Endothelial cell of umbilical vein (primary cell): ENCODE measurements at regions not wholly inside any gene's neighbourhood (a gene's known extent, or its start where the extent isn't known, plus 50 kb on each side); places are given as distances from the start of the nearest gene placed in this dataset.

Source experiments
- BruUV-seq: library from RNA; stranded (reverse); fragments of 400-500 nt; replicated peaks from 2 replicates; lab custom pipeline; 2021; lab: Mats Ljungman, UMichigan
- CTCF ChIA-PET: fragments of 300-600, 350-600 bp; sonication (Branson Sonifier 250); formaldehyde crosslinking; loops from one replicate; lab custom pipeline; 2021; ENCODE audit warnings: antibody characterized with exemption, inconsistent platforms; lab: Charles Lee
- POLR2A ChIA-PET: fragments of 300-600, 350-600 bp; sonication (Branson Sonifier 250); formaldehyde crosslinking; loops from one replicate; lab custom pipeline; 2021; ENCODE audit warnings: antibody characterized with exemption, inconsistent platforms; lab: Charles Lee
- DNase-seq: peaks from one replicate; pipeline ENCODE4 v3.0.0-alpha.2; 2011; ENCODE audit warnings: low read depth, low spot score
- FAIRE-seq: peaks from 2 replicates; lab custom pipeline; 2011; peaks lifted over from hg19 to GRCh38; lab: Jason Lieb, UNC
- H2AFZ ChIP-seq: 2 replicates; pipeline ENCODE4 v1.6.0; 2012; ENCODE audit warnings: low read depth, low read length, control low read depth, inconsistent platforms
- H3K27ac ChIP-seq: 2 replicates; pipeline ENCODE4 v1.5.1; 2011; ENCODE audit warnings: low read depth, mild to moderate bottlenecking, control low read depth, low read length, moderate library complexity; ENCODE audit not compliant: insufficient read depth
- H3K27me3 ChIP-seq, 2 experiments: 2 replicates each; pipeline versions ENCODE4 v1.6.0 to v1.6.1; 2011; ENCODE audit warnings: low read length in 2 of 2, mixed read lengths in 1 of 2; ENCODE audit not compliant: control insufficient read depth in 2 of 2, insufficient read depth in 2 of 2
- H3K36me3 ChIP-seq, 2 experiments: 2 replicates in 1 of 2; 3 replicates in 1 of 2; pipeline ENCODE4 v1.5.1; 2011; ENCODE audit warnings: low read length in 2 of 2, mild to moderate bottlenecking in 1 of 2, moderate library complexity in 1 of 2; ENCODE audit not compliant: control insufficient read depth in 2 of 2, insufficient read depth in 2 of 2; ENCODE audit errors: extremely low read depth in 1 of 2
- H3K4me1 ChIP-seq: 3 replicates; pipeline ENCODE4 v1.5.1; 2011; ENCODE audit warnings: mild to moderate bottlenecking, low read length; ENCODE audit not compliant: control insufficient read depth, insufficient read depth; ENCODE audit errors: extremely low read depth
- H3K4me2 ChIP-seq: 2 replicates; pipeline ENCODE4 v1.6.1; 2011; ENCODE audit warnings: low read length, control low read depth, mixed read lengths; ENCODE audit not compliant: insufficient read depth
- H3K4me3 ChIP-seq, 3 experiments: fragments of 200-600 bp in 1 of 3; sonication (generic), shearing (Covaris generic) in 1 of 3; replicated peaks in 1 of 3; 2 replicates each; pipeline ENCODE4 v1.5.1; 2011 to 2016; ENCODE audit warnings: control low read depth in 3 of 3, low read length in 3 of 3, mild to moderate bottlenecking in 2 of 3, inconsistent platforms in 1 of 3, low read depth in 1 of 3, moderate library complexity in 1 of 3; ENCODE audit not compliant: insufficient read depth in 1 of 3
- H3K79me2 ChIP-seq: 2 replicates; pipeline ENCODE4 v1.6.0; 2012; ENCODE audit warnings: low read length, inconsistent platforms; ENCODE audit not compliant: control insufficient read depth, insufficient read depth
- H3K9ac ChIP-seq: replicated peaks from 2 replicates; pipeline ENCODE3; 2011; ENCODE audit warnings: low read length, control low read depth; ENCODE audit not compliant: insufficient read depth; ENCODE audit errors: extremely low read depth
- H3K9me1 ChIP-seq: replicated peaks from 3 replicates; pipeline ENCODE4 v1.6.0; 2011; ENCODE audit warnings: mild to moderate bottlenecking, low read length; ENCODE audit not compliant: control insufficient read depth, insufficient read depth; ENCODE audit errors: extremely low read depth
- H3K9me3 ChIP-seq: replicated peaks from 2 replicates; pipeline ENCODE4 v1.5.1; 2012; ENCODE audit warnings: low read length, inconsistent platforms; ENCODE audit not compliant: control insufficient read depth, insufficient read depth
- H4K20me1 ChIP-seq: replicated peaks from 2 replicates; pipeline ENCODE3; 2011; ENCODE audit warnings: mild to moderate bottlenecking, low read length; ENCODE audit not compliant: control insufficient read depth, insufficient read depth; ENCODE audit errors: extremely low read depth
- EZH2 ChIP-seq: IDR thresholded peaks from 2 replicates; pipeline ENCODE4 v1.6.1; 2012; ENCODE audit warnings: borderline replicate concordance, low read depth, mild to moderate bottlenecking, moderate library complexity, low read length, inconsistent platforms; ENCODE audit not compliant: severe bottlenecking
- FOS ChIP-seq: IDR thresholded peaks from 2 replicates; pipeline ENCODE4 v1.6.1; 2011; ENCODE audit warnings: mild to moderate bottlenecking, low read length, moderate library complexity, borderline replicate concordance; ENCODE audit not compliant: insufficient read depth
- GATA2 ChIP-seq: IDR thresholded peaks from 2 replicates; pipeline ENCODE4 v1.7.0; 2011; ENCODE audit warnings: low read depth, mild to moderate bottlenecking, moderate library complexity, mixed read lengths, low read length; ENCODE audit not compliant: insufficient read length, insufficient read depth
- JUN ChIP-seq: IDR thresholded peaks from 2 replicates; pipeline ENCODE4 v1.6.1; 2011; ENCODE audit warnings: borderline replicate concordance, low read depth; ENCODE audit not compliant: insufficient read length, insufficient read depth
- MYC ChIP-seq: IDR thresholded peaks from one replicate; pipeline ENCODE4 v1.6.1; 2011; ENCODE audit warnings: mild to moderate bottlenecking, low read depth, low read length
- POLR2A ChIP-seq: IDR thresholded peaks from 2 replicates; pipeline ENCODE4 v1.6.1; 2012; ENCODE audit warnings: low read depth, mild to moderate bottlenecking, control low read depth, low read length
- POLR2AphosphoS5 ChIP-seq: IDR thresholded peaks from 2 replicates; pipeline ENCODE4 v1.6.1; 2012; ENCODE audit warnings: low read depth, mild to moderate bottlenecking, control low read depth, low read length, moderate library complexity; ENCODE audit not compliant: insufficient read depth
- dilution Hi-C: fragments of 300-500 bp; cut with MboI; formaldehyde crosslinking; loops from one replicate; pipeline ENCODE4 v1.15.0; 2019; ENCODE audit warnings: low sequenced_read_pairs; ENCODE audit not compliant: extremely low pct_ligation_motif_present
- intact Hi-C: fragments of 100-400 bp; cut with micrococcal nuclease; formaldehyde crosslinking; loops from one replicate; pipeline ENCODE4 v1.10.0; 2022
- TF ChIP-seq, protein P1 (sequence below), 2 donors: IDR thresholded peaks; 1 replicate in 1 of 2; 2 replicates in 1 of 2; pipeline ENCODE4 v1.5.1; 2011; ENCODE audit warnings: low read length in 2 of 2, mild to moderate bottlenecking in 2 of 2, moderate library complexity in 2 of 2, control low read depth in 1 of 2, inconsistent platforms in 1 of 2, low read depth in 1 of 2; ENCODE audit not compliant: insufficient read depth in 1 of 2; ENCODE audit errors: extremely low read depth in 1 of 2
- TF ChIP-seq, protein P2 (sequence below): IDR thresholded peaks from 2 replicates; pipeline ENCODE4 v1.6.1; 2011; ENCODE audit not compliant: insufficient read depth, insufficient read length

DNA sequence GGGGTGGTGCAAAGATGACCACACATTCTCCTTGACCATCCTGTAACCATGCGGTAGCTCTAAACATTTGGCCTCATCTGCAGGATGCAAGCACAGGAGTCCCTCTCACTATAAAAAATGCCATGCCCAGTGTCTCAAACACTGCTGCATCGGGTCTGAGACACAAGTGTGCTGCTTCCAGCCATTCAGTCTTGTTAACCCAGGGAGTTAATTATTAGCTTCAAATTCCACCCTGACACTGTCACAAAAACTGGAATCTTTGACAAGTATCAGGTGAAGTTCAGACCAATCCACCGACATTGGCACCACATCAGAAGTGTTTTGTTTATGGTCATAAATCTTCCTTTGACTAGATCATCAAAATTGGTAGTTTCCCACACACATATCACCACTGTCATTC lies 119.1 kb upstream of the RASEF start:
- BruUV-seq, result no TSS peak
- POLR2A ChIA-PET, result no interaction called here
- DNase-seq (no peak), FAIRE-seq (no peak)
- H3K4me1 ChIP-seq, result no peaks in the 10 kb centered on the region
- no peaks in the 10 kb centered on the region for H3K36me3 ChIP-seq
- H3K9me3 ChIP-seq, result no peaks in the 10 kb centered on the region
- no peak overlapping the region for H2AFZ ChIP-seq
- no peaks in the 10 kb centered on the region for H4K20me1 ChIP-seq
- H3K9ac ChIP-seq, result no peak overlapping the region
- dilution Hi-C loops (no loop called here), intact Hi-C loops (no loop called here)
- H3K4me2 ChIP-seq, result no peak overlapping the region
- CTCF ChIA-PET, result interaction anchor here (1.3 kb wide), 1 partner anchor 362 kb away, joined by 3 read pairs; no protein-coding TSS in a partner anchor
- no peaks in the 10 kb centered on the region for H3K9me1 ChIP-seq
- no peaks in the 10 kb centered on the region for H3K79me2 ChIP-seq
- H3K27me3 ChIP-seq, result no peaks in the 10 kb centered on the region
- no peak overlapping the region for H3K27ac ChIP-seq
- TF ChIP-seq, protein P1, sequence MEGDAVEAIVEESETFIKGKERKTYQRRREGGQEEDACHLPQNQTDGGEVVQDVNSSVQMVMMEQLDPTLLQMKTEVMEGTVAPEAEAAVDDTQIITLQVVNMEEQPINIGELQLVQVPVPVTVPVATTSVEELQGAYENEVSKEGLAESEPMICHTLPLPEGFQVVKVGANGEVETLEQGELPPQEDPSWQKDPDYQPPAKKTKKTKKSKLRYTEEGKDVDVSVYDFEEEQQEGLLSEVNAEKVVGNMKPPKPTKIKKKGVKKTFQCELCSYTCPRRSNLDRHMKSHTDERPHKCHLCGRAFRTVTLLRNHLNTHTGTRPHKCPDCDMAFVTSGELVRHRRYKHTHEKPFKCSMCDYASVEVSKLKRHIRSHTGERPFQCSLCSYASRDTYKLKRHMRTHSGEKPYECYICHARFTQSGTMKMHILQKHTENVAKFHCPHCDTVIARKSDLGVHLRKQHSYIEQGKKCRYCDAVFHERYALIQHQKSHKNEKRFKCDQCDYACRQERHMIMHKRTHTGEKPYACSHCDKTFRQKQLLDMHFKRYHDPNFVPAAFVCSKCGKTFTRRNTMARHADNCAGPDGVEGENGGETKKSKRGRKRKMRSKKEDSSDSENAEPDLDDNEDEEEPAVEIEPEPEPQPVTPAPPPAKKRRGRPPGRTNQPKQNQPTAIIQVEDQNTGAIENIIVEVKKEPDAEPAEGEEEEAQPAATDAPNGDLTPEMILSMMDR (IDR thresholded peaks at IDR 0.05; ENCODE audit: extremely low read depth in 1 of 2, insufficient read depth in 1 of 2, low read depth in 1 of 2, low read length in 2 of 2), result no peak
- no peak for TF ChIP-seq GATA2
- TF ChIP-seq JUN, result no peak
- no peak for TF ChIP-seq FOS
- no peak for TF ChIP-seq POLR2A
- TF ChIP-seq MYC, result no peak
- TF ChIP-seq, protein P2, sequence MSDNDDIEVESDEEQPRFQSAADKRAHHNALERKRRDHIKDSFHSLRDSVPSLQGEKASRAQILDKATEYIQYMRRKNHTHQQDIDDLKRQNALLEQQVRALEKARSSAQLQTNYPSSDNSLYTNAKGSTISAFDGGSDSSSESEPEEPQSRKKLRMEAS, result no peak
- H3K4me3 ChIP-seq, result no peak overlapping the region

DNA sequence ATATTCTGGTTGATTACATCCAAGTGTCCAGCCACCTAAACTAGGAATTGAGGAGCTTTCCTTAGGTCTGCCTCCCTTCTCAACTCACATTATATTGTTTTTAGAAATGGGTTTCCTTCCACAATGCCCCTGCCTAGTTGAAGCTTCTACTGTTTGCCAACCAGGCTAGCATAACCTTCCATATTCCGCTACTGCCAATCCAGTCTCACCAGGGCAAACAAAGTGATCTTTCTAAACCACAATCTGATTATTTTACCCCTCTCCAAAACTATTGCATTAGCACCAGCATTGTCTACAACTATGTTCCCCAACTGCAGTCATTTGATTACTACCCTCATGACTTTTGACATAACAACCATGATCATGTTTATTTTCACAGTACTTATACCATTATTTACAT lies 115.8 kb upstream of the RASEF start:
- H3K27me3 ChIP-seq, result no peaks in the 10 kb centered on the region
- H3K4me1 ChIP-seq, result no peaks in the 10 kb centered on the region
- ChIA-PET CTCF (no interaction called here), POLR2A (no interaction called here)
- FAIRE-seq (no peak), DNase-seq (no peak)
- no TSS peak for BruUV-seq
- H3K36me3 ChIP-seq, result no peaks in the 10 kb centered on the region
- intact Hi-C loops (no loop called here), dilution Hi-C loops (no loop called here)
- H3K9me1 ChIP-seq, result no peaks in the 10 kb centered on the region
- H3K27ac ChIP-seq, result no peak overlapping the region
- H3K4me2 ChIP-seq, result no peak overlapping the region
- no peaks in the 10 kb centered on the region for H3K79me2 ChIP-seq
- no peak overlapping the region for H3K9ac ChIP-seq
- no peaks in the 10 kb centered on the region for H4K20me1 ChIP-seq
- no peak overlapping the region for H2AFZ ChIP-seq
- H3K4me3 ChIP-seq, result no peak overlapping the region
- no peaks in the 10 kb centered on the region for H3K9me3 ChIP-seq
- TF ChIP-seq GATA2 (no peak), EZH2 (no peak), JUN (no peak), FOS (no peak), MYC (no peak), POLR2A (no peak), POLR2AphosphoS5 (no peak)
- TF ChIP-seq, protein P1 (IDR thresholded peaks at IDR 0.05; ENCODE audit: extremely low read depth in 1 of 2, insufficient read depth in 1 of 2, low read depth in 1 of 2, low read length in 2 of 2), result no peak
- TF ChIP-seq, protein P2, result no peak
